GM23338 (cell line): ENCODE measurements at regions not wholly inside any gene's neighbourhood (a gene's known extent, or its start where the extent isn't known, plus 50 kb on each side); places are given as distances from the start of the nearest gene placed in this dataset.

ENCODE experiments used
- POLR2AphosphoS5 ChIP-seq: IDR thresholded peaks from 2 replicates; pipeline ENCODE4 v1.6.1; 2016; ENCODE audit warnings: antibody characterized with exemption, low read depth
- TF ChIP-seq, protein P1 (sequence below), 2 experiments: fragments of 200-600 bp in 1 of 2; sonication (generic) in 1 of 2; conservative IDR thresholded peaks; 2 replicates each; pipeline versions ENCODE4 v1.5.1 to v1.6.1; 2016 to 2017; ENCODE audit warnings: antibody characterized with exemption in 2 of 2, low read depth in 2 of 2, mild to moderate bottlenecking in 2 of 2, moderate library complexity in 1 of 2

DNA sequence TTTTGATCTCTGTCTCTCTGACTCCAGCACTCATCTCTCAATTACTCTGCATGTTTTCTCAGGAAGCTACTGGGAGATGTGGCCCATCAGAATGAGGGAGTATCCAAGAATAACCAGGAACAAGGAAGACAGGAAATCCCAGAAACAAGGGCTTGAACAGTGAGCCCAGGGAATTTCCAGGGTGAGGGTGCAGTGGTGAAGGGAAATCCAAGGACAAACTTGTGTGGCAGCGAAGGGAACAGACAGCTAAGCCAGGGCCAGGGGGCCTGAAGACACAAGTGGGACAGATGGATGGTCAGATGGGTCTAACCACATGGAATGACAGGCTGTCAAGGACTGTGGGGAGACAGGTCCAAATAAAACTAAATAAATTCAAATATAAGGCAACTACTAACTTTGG, 121.8 kb upstream of the ERRFI1 start:
- TF ChIP-seq, protein P1, sequence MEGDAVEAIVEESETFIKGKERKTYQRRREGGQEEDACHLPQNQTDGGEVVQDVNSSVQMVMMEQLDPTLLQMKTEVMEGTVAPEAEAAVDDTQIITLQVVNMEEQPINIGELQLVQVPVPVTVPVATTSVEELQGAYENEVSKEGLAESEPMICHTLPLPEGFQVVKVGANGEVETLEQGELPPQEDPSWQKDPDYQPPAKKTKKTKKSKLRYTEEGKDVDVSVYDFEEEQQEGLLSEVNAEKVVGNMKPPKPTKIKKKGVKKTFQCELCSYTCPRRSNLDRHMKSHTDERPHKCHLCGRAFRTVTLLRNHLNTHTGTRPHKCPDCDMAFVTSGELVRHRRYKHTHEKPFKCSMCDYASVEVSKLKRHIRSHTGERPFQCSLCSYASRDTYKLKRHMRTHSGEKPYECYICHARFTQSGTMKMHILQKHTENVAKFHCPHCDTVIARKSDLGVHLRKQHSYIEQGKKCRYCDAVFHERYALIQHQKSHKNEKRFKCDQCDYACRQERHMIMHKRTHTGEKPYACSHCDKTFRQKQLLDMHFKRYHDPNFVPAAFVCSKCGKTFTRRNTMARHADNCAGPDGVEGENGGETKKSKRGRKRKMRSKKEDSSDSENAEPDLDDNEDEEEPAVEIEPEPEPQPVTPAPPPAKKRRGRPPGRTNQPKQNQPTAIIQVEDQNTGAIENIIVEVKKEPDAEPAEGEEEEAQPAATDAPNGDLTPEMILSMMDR (conservative IDR thresholded peaks at IDR 0.05; ENCODE audit: low read depth in 2 of 2): no peak
- TF ChIP-seq POLR2AphosphoS5: no peak
